Muscle layer of colon (tissue), 2 donors: ENCODE measurements at regions not wholly inside any gene's neighbourhood (a gene's known extent, or its start where the extent isn't known, plus 50 kb on each side); places are given as distances from the start of the nearest gene placed in this dataset.

Source experiments
- H3K27ac ChIP-seq: one replicate; pipeline ENCODE4 v1.7.0; 2013; ENCODE audit warnings: low read depth, mild to moderate bottlenecking, low read length, moderate library complexity
- H3K27me3 ChIP-seq, 2 donors: one replicate each; pipeline ENCODE4 v1.7.0; 2013; ENCODE audit warnings: low read length in 2 of 2, mild to moderate bottlenecking in 2 of 2; ENCODE audit not compliant: insufficient read depth in 2 of 2, control insufficient read depth in 1 of 2
- H3K36me3 ChIP-seq: one replicate; pipeline ENCODE4 v1.7.0; 2013; ENCODE audit warnings: mild to moderate bottlenecking, low read length; ENCODE audit not compliant: insufficient read depth
- H3K4me1 ChIP-seq: one replicate; pipeline ENCODE4 v1.7.0; 2013; ENCODE audit warnings: mild to moderate bottlenecking, low read length; ENCODE audit not compliant: insufficient read depth
- H3K4me3 ChIP-seq, 2 donors: one replicate each; pipeline ENCODE4 v1.7.0; 2013; ENCODE audit warnings: low read length in 2 of 2, low read depth in 1 of 2, mild to moderate bottlenecking in 1 of 2, moderate library complexity in 1 of 2
- H3K9ac ChIP-seq: one replicate; pipeline ENCODE4 v1.7.0; 2013; ENCODE audit warnings: low read length
- H3K9me3 ChIP-seq: one replicate; pipeline ENCODE4 v1.7.0; 2013; ENCODE audit warnings: mild to moderate bottlenecking, low read length
- donor health status: abdominal sarcoma.
- donor health status: Adenocarcinoma of cecum.

GRCh38 chr14:76307786-76308780 is 67.9 kb upstream of the ESRRB start:
- no peak overlapping the region for H3K9ac ChIP-seq
- no peak overlapping the region for H3K4me3 ChIP-seq
- H3K27me3 ChIP-seq, result peaks cover 0 to 7% of the 10 kb centered on the region in 2 donors
- H3K36me3 ChIP-seq, result no peaks in the 10 kb centered on the region
- H3K9me3 ChIP-seq, result no peaks in the 10 kb centered on the region
- no peak overlapping the region for H3K27ac ChIP-seq
- no peaks in the 10 kb centered on the region for H3K4me1 ChIP-seq

- Histone ChIP-seq H3K27ac (no peak overlapping the region), H3K9me3 (no peaks in the 10 kb centered on the region), H3K4me3 (no peak overlapping the region), H3K9ac (no peak overlapping the region), H3K4me1 (no peaks in the 10 kb centered on the region), H3K36me3 (no peaks in the 10 kb centered on the region), H3K27me3 (peaks cover 0 to 7% of the 10 kb centered on the region in 2 donors)
These were observed 66.3 kb upstream of the ESRRB start for GRCh38 chr14:76309572-76310162.

- Histone ChIP-seq H3K27ac (no peak overlapping the region), H3K4me3 (no peak overlapping the region), H3K9me3 (no peaks in the 10 kb centered on the region), H3K36me3 (no peaks in the 10 kb centered on the region), H3K27me3 (peaks cover 0 to 7% of the 10 kb centered on the region in 2 donors), H3K9ac (no peak overlapping the region), H3K4me1 (no peaks in the 10 kb centered on the region)
These were observed 64.7 kb upstream of the ESRRB start for GRCh38 chr14:76311079-76311758.

- Histone ChIP-seq H3K9me3 (no peaks in the 10 kb centered on the region), H3K4me3 (no peak overlapping the region), H3K27me3 (peaks cover 0 to 7% of the 10 kb centered on the region in 2 donors), H3K4me1 (no peaks in the 10 kb centered on the region), H3K9ac (no peak overlapping the region), H3K27ac (no peak overlapping the region), H3K36me3 (no peaks in the 10 kb centered on the region)
These were observed 63.1 kb upstream of the ESRRB start for GRCh38 chr14:76312821-76313220.

GRCh38 chr14:76313303-76313702 is 62.6 kb upstream of the ESRRB start:
- peaks cover 0 to 7% of the 10 kb centered on the region in 2 donors for H3K27me3 ChIP-seq
- no peak overlapping the region for H3K4me3 ChIP-seq
- no peaks in the 10 kb centered on the region for H3K4me1 ChIP-seq
- H3K9ac ChIP-seq, result no peak overlapping the region
- no peaks in the 10 kb centered on the region for H3K36me3 ChIP-seq
- no peak overlapping the region for H3K27ac ChIP-seq
- no peaks in the 10 kb centered on the region for H3K9me3 ChIP-seq

GRCh38 chr14:76313852-76314251 is 62.1 kb upstream of the ESRRB start:
- Histone ChIP-seq H3K9me3 (no peaks in the 10 kb centered on the region), H3K4me1 (no peaks in the 10 kb centered on the region), H3K36me3 (no peaks in the 10 kb centered on the region), H3K27ac (no peak overlapping the region), H3K9ac (no peak overlapping the region), H3K27me3 (peaks cover 0 to 7% of the 10 kb centered on the region in 2 donors), H3K4me3 (no peak overlapping the region)

- Histone ChIP-seq H3K27ac (no peak overlapping the region), H3K36me3 (no peaks in the 10 kb centered on the region)
These were observed 61.4 kb upstream of the ESRRB start for GRCh38 chr14:76314521-76315034.

GRCh38 chr14:76320486-76320885 is 55.5 kb upstream of the ESRRB start:
- H3K27ac ChIP-seq, result no peak overlapping the region
- no peaks in the 10 kb centered on the region for H3K9me3 ChIP-seq
- H3K4me3 ChIP-seq, result no peak overlapping the region
- H3K9ac ChIP-seq, result no peak overlapping the region
- no peaks in the 10 kb centered on the region for H3K36me3 ChIP-seq
- H3K27me3 ChIP-seq, result no peaks in the 10 kb centered on the region
- no peaks in the 10 kb centered on the region for H3K4me1 ChIP-seq

More at GRCh38 chr14:76314521-76315034, 61.4 kb upstream of the ESRRB start:
- H3K9ac ChIP-seq, result no peak overlapping the region
- no peaks in the 10 kb centered on the region for H3K4me1 ChIP-seq
- H3K4me3 ChIP-seq, result no peak overlapping the region
- no peaks in the 10 kb centered on the region for H3K9me3 ChIP-seq
- H3K27me3 ChIP-seq, result peaks cover 0 to 7% of the 10 kb centered on the region in 2 donors

GRCh38 chr14:76320975-76321374 is 55.0 kb upstream of the ESRRB start:
- Histone ChIP-seq H3K27ac (no peak overlapping the region), H3K36me3 (no peaks in the 10 kb centered on the region), H3K4me1 (no peaks in the 10 kb centered on the region), H3K9ac (no peak overlapping the region), H3K27me3 (no peaks in the 10 kb centered on the region), H3K9me3 (no peaks in the 10 kb centered on the region), H3K4me3 (no peak overlapping the region)

GRCh38 chr14:76322594-76323220 is 53.2 kb upstream of the ESRRB start:
- Histone ChIP-seq H3K4me1 (no peaks in the 10 kb centered on the region), H3K27me3 (no peaks in the 10 kb centered on the region), H3K4me3 (no peak overlapping the region), H3K9ac (no peak overlapping the region), H3K27ac (no peak overlapping the region), H3K36me3 (no peaks in the 10 kb centered on the region), H3K9me3 (no peaks in the 10 kb centered on the region)
